ENCODE measurements at regions not wholly inside any gene's neighbourhood (a gene's known extent, or its start where the extent isn't known, plus 50 kb on each side); places are given as distances from the start of the nearest gene placed in this dataset.
"Not testable (repeated sequence)": the region's sequence is repeated elsewhere in the genome, so short reads cannot be mapped to it uniquely, and the experiment has no call there.

- Histone ChIP-seq H3K4me1 (ENCODE audit: insufficient read depth, low read length) (peaks cover 32% of the 10 kb centered on the region), H3K79me2 (ENCODE audit: insufficient read depth, low read length) (no peaks in the 10 kb centered on the region), H3K27me3 (ENCODE audit: insufficient read depth, low read length) (no peaks in the 10 kb centered on the region), H3K9me3 (ENCODE audit: insufficient read depth, low read depth, low read length) (peaks cover 2% of the 10 kb centered on the region), H4K20me1 (ENCODE audit: insufficient read depth, low read length) (no peaks in the 10 kb centered on the region), H3K36me3 (ENCODE audit: insufficient read depth, low read length) (no peaks in the 10 kb centered on the region), H3K9ac (ENCODE audit: low read length) (no peak overlapping the region), H3K4me3 (ENCODE audit: insufficient read depth, low read depth, low read length) (no peak overlapping the region), H3K4me2 (ENCODE audit: low read length) (no peak overlapping the region), H3K27ac (ENCODE audit: low read depth, low read length) (peak overlapping the region; percentile 97), H2AFZ (ENCODE audit: low read depth, low read length) (no peak overlapping the region)
- Mint-ChIP-seq H3K27me3 (ENCODE audit: low read depth, unreplicated experiment) (no peaks in the 10 kb centered on the region), H3K4me1 (ENCODE audit: low read depth, unreplicated experiment) (peaks cover 44% of the 10 kb centered on the region), H3K27ac (ENCODE audit: unreplicated experiment) (no peak overlapping the region), H3K36me3 (ENCODE audit: low read depth, unreplicated experiment) (no peaks in the 10 kb centered on the region), H3K9me3 (ENCODE audit: unreplicated experiment) (peaks cover 3% of the 10 kb centered on the region), H3K4me3 (ENCODE audit: unreplicated experiment) (no peak overlapping the region)
- FAIRE-seq, result no peak
- TF ChIP-seq EZH2 (IDR thresholded peaks at IDR 0.05; ENCODE audit: insufficient read depth, low read length) (no peak), CTCF (IDR thresholded peaks at IDR 0.05; ENCODE audit: insufficient read depth, low read depth, low read length) (no peak)
- no peak for DNase-seq (ENCODE audit: low read depth)
Measured at GRCh38 chr2:181792906-181793305, 98.6 kb upstream of the ITPRID2 start.

GRCh38 chr2:181798022-181798421, 93.5 kb upstream of the ITPRID2 start:
- peaks cover 2% of the 10 kb centered on the region for H3K9me3 ChIP-seq (ENCODE audit: insufficient read depth, low read depth, low read length)
- H3K9ac ChIP-seq (ENCODE audit: low read length), result no peak overlapping the region
- no peaks in the 10 kb centered on the region for H3K36me3 ChIP-seq (ENCODE audit: insufficient read depth, low read length)
- Mint-ChIP-seq H3K4me1 (ENCODE audit: low read depth, unreplicated experiment) (peaks cover 7% of the 10 kb centered on the region), H3K4me3 (ENCODE audit: unreplicated experiment) (no peak overlapping the region), H3K27ac (ENCODE audit: unreplicated experiment) (no peak overlapping the region), H3K36me3 (ENCODE audit: low read depth, unreplicated experiment) (no peaks in the 10 kb centered on the region), H3K27me3 (ENCODE audit: low read depth, unreplicated experiment) (peaks cover 2% of the 10 kb centered on the region), H3K9me3 (ENCODE audit: unreplicated experiment) (peaks cover 21% of the 10 kb centered on the region)
- DNase-seq (ENCODE audit: low read depth) (no peak), FAIRE-seq (no peak)
- H3K4me3 ChIP-seq (ENCODE audit: insufficient read depth, low read depth, low read length), result no peak overlapping the region
- H3K27ac ChIP-seq (ENCODE audit: low read depth, low read length), result no peak overlapping the region
- TF ChIP-seq CTCF (IDR thresholded peaks at IDR 0.05; ENCODE audit: insufficient read depth, low read depth, low read length) (no peak), EZH2 (IDR thresholded peaks at IDR 0.05; ENCODE audit: insufficient read depth, low read length) (no peak)
- H3K27me3 ChIP-seq (ENCODE audit: insufficient read depth, low read length), result no peaks in the 10 kb centered on the region
- no peaks in the 10 kb centered on the region for H3K79me2 ChIP-seq (ENCODE audit: insufficient read depth, low read length)
- no peaks in the 10 kb centered on the region for H4K20me1 ChIP-seq (ENCODE audit: insufficient read depth, low read length)
- no peak overlapping the region for H3K4me2 ChIP-seq (ENCODE audit: low read length)
- no peak overlapping the region for H2AFZ ChIP-seq (ENCODE audit: low read depth, low read length)
- H3K4me1 ChIP-seq (ENCODE audit: insufficient read depth, low read length), result no peaks in the 10 kb centered on the region

GRCh38 chr2:181802300-181802699, 89.2 kb upstream of the ITPRID2 start:
- not testable (repeated sequence) for H3K4me3 ChIP-seq (ENCODE audit: insufficient read depth, low read depth, low read length); H3K9ac ChIP-seq (ENCODE audit: low read length); H3K4me3 Mint-ChIP-seq (ENCODE audit: unreplicated experiment)

GRCh38 chr2:181803903-181804799, 87.4 kb upstream of the ITPRID2 start:
- H3K27me3 ChIP-seq (ENCODE audit: insufficient read depth, low read length); H4K20me1 ChIP-seq (ENCODE audit: insufficient read depth, low read length); FAIRE-seq; H3K9me3 ChIP-seq (ENCODE audit: insufficient read depth, low read depth, low read length); H3K4me3 ChIP-seq (ENCODE audit: insufficient read depth, low read depth, low read length); H3K79me2 ChIP-seq (ENCODE audit: insufficient read depth, low read length); DNase-seq (ENCODE audit: low read depth); H3K27me3 Mint-ChIP-seq (ENCODE audit: low read depth, unreplicated experiment); H3K36me3 Mint-ChIP-seq (ENCODE audit: low read depth, unreplicated experiment); H3K36me3 ChIP-seq (ENCODE audit: insufficient read depth, low read length); H3K9ac ChIP-seq (ENCODE audit: low read length); H2AFZ ChIP-seq (ENCODE audit: low read depth, low read length): not testable (repeated sequence)
- Mint-ChIP-seq H3K27ac (ENCODE audit: unreplicated experiment) (peak overlapping the region; percentile 77), H3K4me1 (ENCODE audit: low read depth, unreplicated experiment) (peaks cover 30% of the 10 kb centered on the region), H3K4me3 (ENCODE audit: unreplicated experiment) (peak overlapping the region; percentile 14), H3K9me3 (ENCODE audit: unreplicated experiment) (peaks cover 16% of the 10 kb centered on the region)
- Histone ChIP-seq H3K27ac (ENCODE audit: low read depth, low read length) (peak overlapping the region; percentile 90), H3K4me1 (ENCODE audit: insufficient read depth, low read length) (peaks cover 26% of the 10 kb centered on the region), H3K4me2 (ENCODE audit: low read length) (peak overlapping the region; percentile 52)

More at GRCh38 chr2:181802300-181802699, 89.2 kb upstream of the ITPRID2 start:
- not testable (repeated sequence) for H3K27ac ChIP-seq (ENCODE audit: low read depth, low read length); DNase-seq (ENCODE audit: low read depth); H4K20me1 ChIP-seq (ENCODE audit: insufficient read depth, low read length); H3K36me3 ChIP-seq (ENCODE audit: insufficient read depth, low read length); H3K27me3 Mint-ChIP-seq (ENCODE audit: low read depth, unreplicated experiment); H3K79me2 ChIP-seq (ENCODE audit: insufficient read depth, low read length); H3K9me3 ChIP-seq (ENCODE audit: insufficient read depth, low read depth, low read length); H2AFZ ChIP-seq (ENCODE audit: low read depth, low read length); H3K4me2 ChIP-seq (ENCODE audit: low read length); FAIRE-seq; H3K27me3 ChIP-seq (ENCODE audit: insufficient read depth, low read length); H3K27ac Mint-ChIP-seq (ENCODE audit: unreplicated experiment); H3K36me3 Mint-ChIP-seq (ENCODE audit: low read depth, unreplicated experiment)
- Mint-ChIP-seq H3K9me3 (ENCODE audit: unreplicated experiment) (peaks cover 19% of the 10 kb centered on the region), H3K4me1 (ENCODE audit: low read depth, unreplicated experiment) (peaks cover 25% of the 10 kb centered on the region)
- H3K4me1 ChIP-seq (ENCODE audit: insufficient read depth, low read length), result peaks cover 22% of the 10 kb centered on the region

All from astrocyte (in vitro differentiated cells and primary cell).